Spleen (tissue), 7 donors: ENCODE measurements at regions not wholly inside any gene's neighbourhood (a gene's known extent, or its start where the extent isn't known, plus 50 kb on each side); places are given as distances from the start of the nearest gene placed in this dataset.

Source experiments
- CTCF ChIP-seq, 11 experiments: fragments of 200-600 bp in 7 of 11; fragments of 450-650 bp in 4 of 11; sonication (generic) in 4 of 11; IDR thresholded peaks in 8 of 11; conservative IDR thresholded peaks in 3 of 11; 1 replicate in 7 of 11; 2 replicates in 4 of 11; pipeline versions ENCODE4 v1.4.0 to v1.8.0; 2016 to 2021; ENCODE audit warnings: antibody characterized with exemption in 11 of 11, inconsistent platforms in 4 of 11, mild to moderate bottlenecking in 1 of 11
- POLR2A ChIP-seq, 3 donors: fragments of 450-650 bp; IDR thresholded peaks; one replicate each; pipeline ENCODE4 v1.5.1; 2017; ENCODE audit warnings: antibody characterized with exemption in 3 of 3, mild to moderate bottlenecking in 1 of 3
- POLR2AphosphoS5 ChIP-seq, 3 donors: sonication (generic); formaldehyde crosslinking; IDR thresholded peaks; one replicate each; pipeline ENCODE4 v1.5.1; 2017; ENCODE audit warnings: antibody characterized with exemption in 3 of 3
- donor health status: DM: no; HTN: no; CAD: no; lungs with moderate emphysema.
- donor health status: DM: no; HTN: no; CAD: no.
- donor health status: DM: no; HTN: no; CAD: no.

- TF ChIP-seq POLR2A (IDR thresholded peaks at IDR 0.05) (no peak), CTCF (IDR thresholded peaks at IDR 0.05 in 8 of 11, conservative IDR thresholded peaks at IDR 0.05 in 3 of 11) (no peak), POLR2AphosphoS5 (IDR thresholded peaks at IDR 0.05) (no peak)
Observed at GRCh38 chr20:48190757-48191156, 405.5 kb upstream of the SULF2 start.
